Cerebellar nuclear complex (tissue), 1 donor: ENCODE measurements at regions not wholly inside any gene's neighbourhood (a gene's known extent, or its start where the extent isn't known, plus 50 kb on each side); places are given as distances from the start of the nearest gene placed in this dataset.

Source experiments
- DNase-seq, 2 experiments: peaks; one replicate each; lab custom pipeline; 2025; lab: John Stamatoyannopoulos, UW

DNA sequence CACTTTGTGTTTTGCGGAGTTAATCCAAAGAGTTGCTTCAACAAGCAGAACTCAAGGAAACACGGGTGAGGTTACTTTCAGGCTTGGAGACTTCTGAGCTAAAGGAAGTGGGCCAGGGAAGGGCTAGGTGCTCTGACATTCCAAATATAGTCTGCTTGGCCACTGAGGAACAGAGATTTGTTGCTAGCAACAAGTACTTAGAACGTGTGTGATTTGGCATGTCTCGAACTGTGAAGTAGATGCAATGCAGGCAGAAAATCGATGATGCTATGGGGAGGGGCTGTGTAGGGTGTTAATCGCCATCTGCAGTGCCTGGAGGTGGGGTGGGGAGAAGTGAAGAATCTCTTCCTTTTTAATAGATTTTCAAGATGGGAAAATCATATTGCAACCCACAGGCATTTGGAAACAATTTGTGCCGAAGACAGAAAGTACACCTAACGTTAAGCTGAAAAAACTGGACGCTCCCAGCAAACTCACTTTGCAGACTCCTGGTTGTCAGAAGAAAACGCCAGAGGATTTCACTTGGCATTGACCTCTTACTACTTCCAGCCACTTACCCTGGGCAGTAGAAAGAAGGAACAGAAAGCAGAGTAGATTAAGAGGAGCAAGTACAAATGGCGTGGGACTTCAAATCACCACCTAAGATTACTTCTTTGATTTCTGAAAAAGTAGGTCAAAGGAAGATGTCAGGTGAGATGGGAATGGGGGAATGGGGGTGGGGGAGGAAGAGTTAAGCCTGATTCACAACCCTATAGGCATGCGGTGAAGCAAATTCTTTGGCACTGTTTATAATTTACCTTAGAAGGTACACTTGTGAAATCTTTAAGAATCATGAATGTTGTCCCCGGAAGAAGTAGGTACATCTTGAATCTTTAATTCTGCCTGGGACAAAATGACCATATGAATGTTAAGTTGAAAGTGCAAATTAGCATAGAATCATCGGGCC, 314.1 kb downstream of the CD83 start:
- DNase-seq: no peak

DNA sequence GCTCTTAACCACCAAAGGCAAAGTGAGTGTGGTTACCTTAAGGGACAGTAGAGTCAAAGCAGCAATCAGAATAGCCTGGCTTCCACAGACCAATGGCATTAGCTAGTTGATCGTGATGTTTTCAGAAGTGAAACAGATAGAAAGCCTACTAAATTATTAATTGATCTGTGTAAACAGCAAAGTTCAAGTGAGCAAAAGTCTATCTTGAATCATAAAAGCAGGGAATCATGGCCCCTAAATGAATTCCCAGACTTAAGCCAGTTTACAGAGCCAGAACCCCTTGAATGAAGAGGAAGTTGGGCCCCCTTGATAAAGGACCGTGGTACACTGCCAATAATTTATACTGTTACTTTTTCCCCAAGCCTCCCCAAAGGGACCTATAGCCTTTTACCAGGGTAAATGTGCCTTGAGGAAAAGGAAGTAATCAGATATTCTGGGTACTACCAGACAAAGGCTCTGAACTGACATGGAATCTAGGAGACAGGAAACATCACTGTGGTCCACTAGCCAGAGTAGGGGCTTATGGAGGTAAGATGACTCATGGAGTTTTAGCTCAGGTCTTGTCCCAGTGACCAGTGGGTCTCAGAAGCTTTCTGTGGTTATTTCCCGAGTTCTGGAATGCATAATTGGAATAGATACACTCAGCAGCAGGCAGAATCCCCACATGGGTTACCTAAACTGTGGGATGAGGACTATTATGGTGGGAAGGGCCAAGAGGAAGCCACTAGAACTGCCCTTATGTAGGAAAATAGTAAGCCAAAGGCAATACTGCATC, 317.5 kb downstream of the CD83 start:
- DNase-seq: no peak

DNA sequence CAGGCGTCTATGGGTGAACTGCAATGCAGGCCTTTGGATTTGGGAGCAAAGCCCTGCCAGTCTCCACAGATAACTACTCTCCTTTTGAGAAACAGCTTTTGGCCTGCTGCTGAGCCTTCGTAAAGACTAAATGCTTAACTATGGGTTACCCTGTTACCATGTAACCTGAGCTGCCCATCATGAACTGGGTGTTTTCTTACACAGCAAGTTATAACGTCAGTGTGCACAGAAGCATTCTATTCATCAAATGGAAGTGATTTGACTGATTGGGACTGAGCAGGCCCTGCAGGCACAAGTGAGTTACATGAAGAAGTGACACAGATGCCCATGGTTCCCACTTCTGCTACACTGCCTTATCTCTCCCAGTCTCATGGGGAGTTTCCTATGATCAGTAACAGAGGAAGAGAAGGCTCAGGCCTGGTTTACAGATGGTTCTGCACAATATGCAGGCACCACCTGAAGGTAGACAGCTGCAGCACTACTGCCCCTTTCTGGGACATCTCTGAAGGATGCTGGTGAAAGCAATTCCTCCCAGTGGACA, 319.1 kb downstream of the CD83 start:
- no peak for DNase-seq

GRCh38 chr6:14439419-14439818, 321.8 kb downstream of the CD83 start:
- DNase-seq: no peak

DNA sequence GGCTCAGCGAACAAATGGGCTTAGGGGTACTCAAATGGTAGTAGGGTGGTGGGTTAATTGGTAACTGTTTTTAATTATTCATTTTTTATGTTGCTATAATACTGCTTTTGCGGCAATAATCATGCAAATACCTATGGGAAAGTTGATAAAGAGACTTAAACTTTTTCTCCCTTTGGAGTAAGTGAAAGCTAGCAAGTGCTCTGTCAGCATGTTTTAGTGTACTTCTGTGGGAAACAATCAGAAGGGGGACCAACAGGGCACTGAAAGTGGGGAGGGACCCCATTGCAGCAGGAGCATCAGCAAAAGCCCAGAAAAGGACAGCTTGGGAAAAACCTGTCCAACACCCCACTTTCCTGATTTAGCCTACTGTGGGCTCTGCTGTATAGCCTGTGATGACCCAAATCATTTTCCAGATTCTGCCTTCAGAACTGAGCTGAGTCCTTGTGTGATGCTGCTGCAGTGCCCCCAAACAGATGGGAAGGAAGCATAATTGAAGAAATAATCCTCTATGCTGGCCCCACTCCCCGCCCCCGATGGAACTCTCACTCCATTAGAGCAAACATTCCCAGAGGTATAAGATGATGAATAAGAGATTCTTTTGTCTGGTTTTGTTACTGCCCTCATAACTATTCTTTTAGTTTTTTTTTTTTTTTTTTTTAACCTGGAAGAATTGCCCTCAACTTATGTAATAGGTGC, 322.8 kb downstream of the CD83 start:
- no peak for DNase-seq

DNA sequence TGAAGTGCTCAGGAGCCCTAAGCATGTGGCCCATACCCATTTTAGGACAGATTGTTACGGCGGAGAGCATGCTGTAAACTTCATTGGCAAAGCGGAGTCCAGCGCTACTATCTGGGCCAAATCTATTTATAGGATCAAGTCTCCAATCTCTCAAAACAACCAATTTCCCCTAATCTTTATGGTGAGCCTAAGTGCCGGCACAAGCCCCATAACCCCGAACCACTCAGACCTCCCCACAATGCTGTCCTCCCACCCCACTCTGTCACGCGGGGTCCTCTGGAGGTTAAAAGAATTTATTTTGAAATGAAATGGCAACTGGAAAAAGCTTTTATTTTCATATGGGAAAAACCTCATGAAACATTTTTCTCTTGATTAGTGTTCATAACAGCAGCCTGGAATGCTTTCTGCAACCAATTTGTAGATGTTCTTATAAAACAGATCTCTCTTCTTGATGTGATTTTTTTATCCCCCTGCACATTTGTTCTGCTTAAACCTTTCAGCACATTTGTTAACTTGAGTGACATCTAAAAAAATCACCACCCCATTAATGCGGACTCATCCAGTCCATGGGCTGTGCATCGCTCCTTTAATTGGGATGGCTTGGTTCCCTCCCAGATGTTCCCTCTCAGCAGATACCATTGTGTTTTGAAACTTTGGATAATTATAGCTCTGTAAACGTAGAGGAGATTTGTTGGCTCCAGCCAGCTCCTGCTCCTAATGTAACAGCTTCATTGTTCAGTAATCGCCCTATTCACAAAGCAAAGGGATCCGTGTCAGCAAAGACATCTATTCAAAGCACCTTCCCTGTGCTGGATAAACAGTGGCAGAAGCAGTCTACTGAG, 323.6 kb downstream of the CD83 start:
- no peak for DNase-seq

DNA sequence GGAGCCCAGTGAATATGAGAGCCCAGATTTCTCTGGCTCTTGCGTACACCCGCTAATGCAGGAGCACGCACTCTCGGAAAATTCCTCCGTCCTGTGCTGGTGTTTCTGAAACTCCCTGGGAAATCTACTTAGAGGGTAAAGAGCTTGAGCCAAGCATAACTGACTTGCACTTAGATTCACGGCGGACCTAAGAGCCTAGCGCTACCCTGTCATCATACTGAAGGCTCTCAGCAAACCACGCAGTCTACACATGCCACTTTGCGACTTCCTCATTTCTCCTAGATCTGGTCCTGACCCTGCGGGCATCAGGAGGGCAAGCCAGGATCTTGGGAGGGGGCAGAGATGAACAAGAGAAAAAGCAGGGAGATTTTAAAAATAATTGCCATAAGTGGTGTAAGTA, 324.7 kb downstream of the CD83 start:
- no peak for DNase-seq

GRCh38 chr6:14443629-14444268, 326.2 kb downstream of the CD83 start:
- no peak for DNase-seq

DNA sequence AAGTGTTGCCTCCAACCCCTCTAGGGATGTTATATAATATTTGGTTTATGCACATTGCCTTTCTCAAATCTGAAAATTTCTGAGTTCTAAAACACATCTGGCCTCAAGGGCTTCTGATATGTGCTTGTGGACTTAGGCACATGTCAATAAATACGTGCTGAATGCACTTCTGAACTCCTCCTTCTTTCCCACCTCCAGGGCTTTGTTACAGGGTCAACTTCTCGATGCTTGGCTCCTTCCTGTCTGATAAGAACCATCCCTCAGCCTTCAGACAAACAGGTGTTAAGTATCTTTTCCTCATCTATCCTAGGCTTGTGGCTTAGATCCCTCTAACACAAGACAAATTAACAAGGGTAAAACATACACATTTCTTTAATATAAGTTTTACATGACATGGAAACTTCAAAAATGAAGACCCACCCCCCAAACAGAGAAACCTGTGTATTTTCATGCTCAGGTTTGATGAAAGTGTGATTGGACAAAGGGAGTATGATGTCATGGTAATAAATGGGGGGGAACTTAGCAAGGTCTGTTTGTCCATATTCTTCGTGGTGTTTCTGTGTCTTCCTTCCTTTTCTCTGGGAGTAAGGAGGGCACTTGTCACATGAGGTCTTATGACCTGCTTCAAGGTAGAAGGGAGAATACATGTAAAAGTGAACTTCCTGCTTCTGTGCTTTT, 326.9 kb downstream of the CD83 start:
- no peak for DNase-seq

- DNase-seq: no peak
Observed at GRCh38 chr6:14447240-14447639, 329.7 kb downstream of the CD83 start.

DNA sequence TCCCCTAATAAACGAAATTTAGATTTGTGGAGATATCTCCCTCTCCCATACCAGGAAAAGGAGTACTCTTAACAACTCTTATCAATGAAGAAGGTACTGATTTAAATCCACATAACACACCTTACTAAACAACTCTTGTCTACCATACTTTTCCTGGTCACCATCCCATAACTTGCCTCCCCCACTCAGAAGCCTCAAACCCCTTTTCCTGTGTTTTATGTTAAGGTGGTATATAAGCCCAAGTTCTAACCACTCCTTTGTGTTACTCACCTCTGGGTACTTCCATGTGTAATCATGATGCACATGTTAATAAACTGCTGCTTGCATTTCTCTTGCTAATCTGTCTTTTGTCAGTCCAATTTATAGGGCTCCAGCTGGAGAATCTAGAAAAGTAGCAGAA, 330.7 kb downstream of the CD83 start:
- DNase-seq: no peak

DNA sequence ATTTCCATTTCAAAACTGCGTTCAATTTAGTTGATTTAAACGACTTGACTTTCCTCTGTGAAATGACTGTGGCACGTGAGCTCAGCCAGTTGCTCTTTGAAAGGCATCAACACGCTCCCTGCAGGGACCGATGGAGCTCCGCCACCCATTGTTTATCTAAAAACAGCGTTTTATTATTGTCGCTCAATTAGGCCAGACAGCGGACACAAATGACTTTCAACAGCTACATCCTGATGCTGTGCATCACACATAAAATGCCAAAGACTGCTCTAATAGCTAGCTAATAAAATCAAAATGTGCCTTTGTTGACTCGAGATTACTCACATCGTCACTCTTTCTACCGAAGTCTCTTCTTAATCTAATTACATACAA, 332.5 kb downstream of the CD83 start:
- no peak for DNase-seq

DNA sequence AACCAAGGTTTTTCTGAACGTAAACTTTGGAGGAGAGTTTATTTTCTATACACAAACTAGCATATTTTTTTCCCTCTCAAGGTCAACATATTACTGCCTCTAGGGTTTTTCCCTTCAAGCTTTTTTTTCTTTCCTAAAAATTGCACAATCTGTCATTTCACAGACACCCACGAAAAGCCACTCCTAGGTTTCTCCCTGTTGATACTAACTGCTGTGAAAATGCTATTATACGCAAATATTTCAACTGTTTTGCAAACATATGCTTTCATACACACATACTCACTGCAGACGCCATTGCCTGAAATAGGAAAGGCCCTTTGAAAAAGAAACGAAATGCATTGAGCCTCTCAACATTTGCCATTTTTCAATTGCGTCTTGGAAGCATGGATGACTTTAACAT, 333.0 kb downstream of the CD83 start:
- no peak for DNase-seq

GRCh38 chr6:14451594-14452374, 334.2 kb downstream of the CD83 start:
- no peak for DNase-seq

- DNase-seq: no peak
Observed at GRCh38 chr6:14452567-14453527, 335.3 kb downstream of the CD83 start.

- DNase-seq: no peak
Observed at GRCh38 chr6:14453712-14454472, 336.3 kb downstream of the CD83 start.

GRCh38 chr6:14454473-14454775, 336.9 kb downstream of the CD83 start:
- DNase-seq: no peak

DNA sequence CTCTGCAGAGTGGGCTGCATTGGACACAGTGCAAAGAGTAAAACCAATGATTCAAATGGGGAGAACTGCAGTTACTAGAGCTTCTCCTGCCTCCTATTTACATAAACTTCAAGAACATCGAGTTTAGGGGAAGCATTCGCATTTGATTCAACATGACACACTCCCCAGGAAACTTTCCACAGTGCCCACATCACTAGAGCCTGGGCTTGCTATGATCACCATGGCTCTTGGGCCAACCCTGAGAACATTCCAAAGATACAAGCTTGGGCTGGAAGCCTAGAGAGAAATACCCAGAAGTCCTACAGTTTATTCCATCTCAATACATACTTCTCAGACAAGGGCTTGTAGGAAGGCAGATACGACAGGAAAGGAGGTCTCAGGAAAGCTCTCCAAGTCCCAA, 337.9 kb downstream of the CD83 start:
- DNase-seq: no peak
